GM23248 (cell line): ENCODE measurements at regions not wholly inside any gene's neighbourhood (a gene's known extent, or its start where the extent isn't known, plus 50 kb on each side); places are given as distances from the start of the nearest gene placed in this dataset.

Experiments used
- EZH2 ChIP-seq: fragments of 200-600 bp; sonication (generic); IDR thresholded peaks from 2 replicates; pipeline ENCODE4 v1.6.1; 2018; ENCODE audit warnings: antibody characterized with exemption, mild to moderate bottlenecking; ENCODE audit not compliant: insufficient read depth, poor library complexity, severe bottlenecking
- EZH2phosphoT487 ChIP-seq: fragments of 200-600 bp; sonication (generic); IDR thresholded peaks from 2 replicates; pipeline ENCODE4 v1.6.1; 2018; ENCODE audit warnings: antibody characterized with exemption, moderate library complexity, mild to moderate bottlenecking, low read depth; ENCODE audit not compliant: insufficient read depth

DNA sequence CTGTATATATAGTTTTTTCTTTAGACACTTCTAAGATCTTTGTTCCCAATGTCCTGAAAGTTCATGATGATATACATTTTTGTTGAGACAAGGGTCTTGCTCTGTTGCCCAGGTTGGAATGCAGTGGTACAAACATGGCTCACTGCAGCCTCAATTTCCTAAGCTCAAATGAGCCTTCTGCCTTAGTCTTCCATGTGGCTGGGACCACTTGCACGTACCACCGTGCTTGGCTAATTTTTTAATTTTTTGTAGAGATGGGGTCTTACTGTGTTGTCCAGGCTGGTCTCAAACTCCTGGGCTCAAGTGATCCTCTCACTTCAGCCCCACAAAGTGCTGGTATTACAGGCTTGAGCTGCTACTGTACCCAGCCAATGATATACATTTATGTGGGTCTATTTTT is 132.9 kb upstream of the BCOR start:
- TF ChIP-seq EZH2 (no peak), EZH2phosphoT487 (no peak)
